ENCODE measurements at regions not wholly inside any gene's neighbourhood (a gene's known extent, or its start where the extent isn't known, plus 50 kb on each side); places are given as distances from the start of the nearest gene placed in this dataset.

DNA sequence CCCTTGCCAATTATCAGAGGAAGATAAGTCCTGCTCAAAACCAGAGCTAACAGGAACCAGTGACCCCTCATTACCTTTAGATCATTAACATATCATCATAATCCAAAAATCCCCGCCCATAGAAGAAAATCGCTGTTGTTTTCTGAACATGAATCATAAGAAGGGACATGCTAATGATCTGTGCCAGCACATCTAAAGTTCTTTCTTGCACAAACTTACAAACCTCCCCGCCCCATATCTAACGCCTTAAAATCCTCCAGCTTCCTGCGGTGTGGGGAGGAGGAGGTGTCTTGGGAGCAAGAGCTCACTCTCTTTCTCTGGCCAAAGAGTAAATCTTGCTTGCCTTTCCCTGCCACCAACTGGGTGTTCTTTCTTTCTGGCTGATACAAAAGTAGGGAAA, 78.3 kb downstream of the IRX3 start:
- TF ChIP-seq MXI1 (IDR thresholded peaks at IDR 0.05; ENCODE audit: borderline replicate concordance, low read depth, low read length) = no peak
- no peak for TF ChIP-seq CTCF (conservative IDR thresholded peaks at IDR 0.05; ENCODE audit: low read depth, low read length)
- TF ChIP-seq RAD21 (IDR thresholded peaks at IDR 0.05; ENCODE audit: low read length) = no peak
- no peak for TF ChIP-seq USF2 (IDR thresholded peaks at IDR 0.05; ENCODE audit: low read depth, low read length)
- no peak for TF ChIP-seq RCOR1 (IDR thresholded peaks at IDR 0.05; ENCODE audit: insufficient replicate concordance, low read length)
- no peak for TF ChIP-seq POLR2A (IDR thresholded peaks at IDR 0.05; ENCODE audit: low read depth, low read length)
- TF ChIP-seq, protein P1, sequence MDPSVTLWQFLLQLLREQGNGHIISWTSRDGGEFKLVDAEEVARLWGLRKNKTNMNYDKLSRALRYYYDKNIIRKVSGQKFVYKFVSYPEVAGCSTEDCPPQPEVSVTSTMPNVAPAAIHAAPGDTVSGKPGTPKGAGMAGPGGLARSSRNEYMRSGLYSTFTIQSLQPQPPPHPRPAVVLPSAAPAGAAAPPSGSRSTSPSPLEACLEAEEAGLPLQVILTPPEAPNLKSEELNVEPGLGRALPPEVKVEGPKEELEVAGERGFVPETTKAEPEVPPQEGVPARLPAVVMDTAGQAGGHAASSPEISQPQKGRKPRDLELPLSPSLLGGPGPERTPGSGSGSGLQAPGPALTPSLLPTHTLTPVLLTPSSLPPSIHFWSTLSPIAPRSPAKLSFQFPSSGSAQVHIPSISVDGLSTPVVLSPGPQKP (IDR thresholded peaks at IDR 0.05; ENCODE audit: borderline replicate concordance, low read depth, low read length) = no peak
- no peak for TF ChIP-seq FOS (IDR thresholded peaks at IDR 0.05; ENCODE audit: low read depth, low read length)
- no peak for TF ChIP-seq CEBPB (IDR thresholded peaks at IDR 0.05; ENCODE audit: low read depth, low read length)
- TF ChIP-seq SMC3 (IDR thresholded peaks at IDR 0.05; ENCODE audit: low read depth, low read length) = no peak
- no peak for TF ChIP-seq RFX5 (IDR thresholded peaks at IDR 0.05; ENCODE audit: low read depth, low read length)
- TF ChIP-seq MAZ (IDR thresholded peaks at IDR 0.05; ENCODE audit: borderline replicate concordance, low read depth, low read length) = no peak
- no peak for TF ChIP-seq CHD1 (IDR thresholded peaks at IDR 0.05; ENCODE audit: low read depth, low read length)
- no peak for TF ChIP-seq BHLHE40 (IDR thresholded peaks at IDR 0.05; ENCODE audit: low read depth, low read length)
